ENCODE measurements at regions not wholly inside any gene's neighbourhood (a gene's known extent, or its start where the extent isn't known, plus 50 kb on each side); places are given as distances from the start of the nearest gene placed in this dataset.
"Not testable (repeated sequence)": the region's sequence is repeated elsewhere in the genome, so short reads cannot be mapped to it uniquely, and the experiment has no call there.

DNA sequence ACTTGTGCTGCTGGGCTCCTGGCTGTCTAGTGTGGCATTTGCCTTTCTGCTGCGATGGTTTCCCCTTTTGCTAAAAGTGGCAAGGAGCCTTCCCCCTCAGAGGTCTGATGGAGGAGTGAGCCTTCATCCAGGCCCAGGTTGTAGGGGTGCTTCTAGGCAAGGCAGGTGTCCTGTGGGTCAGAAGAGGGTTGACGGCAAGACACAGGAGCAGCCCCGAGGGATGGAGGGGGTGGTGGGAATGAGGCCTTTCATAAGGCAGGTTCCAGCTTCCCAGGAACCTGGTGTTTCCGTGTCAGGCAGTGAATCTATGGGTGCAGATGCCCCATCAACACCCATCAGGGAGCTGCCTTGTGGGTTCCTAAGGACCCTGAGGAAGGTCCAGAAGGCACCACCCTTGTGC lies 63.0 kb upstream of the TAMM41 start:
- TF ChIP-seq, protein P1, sequence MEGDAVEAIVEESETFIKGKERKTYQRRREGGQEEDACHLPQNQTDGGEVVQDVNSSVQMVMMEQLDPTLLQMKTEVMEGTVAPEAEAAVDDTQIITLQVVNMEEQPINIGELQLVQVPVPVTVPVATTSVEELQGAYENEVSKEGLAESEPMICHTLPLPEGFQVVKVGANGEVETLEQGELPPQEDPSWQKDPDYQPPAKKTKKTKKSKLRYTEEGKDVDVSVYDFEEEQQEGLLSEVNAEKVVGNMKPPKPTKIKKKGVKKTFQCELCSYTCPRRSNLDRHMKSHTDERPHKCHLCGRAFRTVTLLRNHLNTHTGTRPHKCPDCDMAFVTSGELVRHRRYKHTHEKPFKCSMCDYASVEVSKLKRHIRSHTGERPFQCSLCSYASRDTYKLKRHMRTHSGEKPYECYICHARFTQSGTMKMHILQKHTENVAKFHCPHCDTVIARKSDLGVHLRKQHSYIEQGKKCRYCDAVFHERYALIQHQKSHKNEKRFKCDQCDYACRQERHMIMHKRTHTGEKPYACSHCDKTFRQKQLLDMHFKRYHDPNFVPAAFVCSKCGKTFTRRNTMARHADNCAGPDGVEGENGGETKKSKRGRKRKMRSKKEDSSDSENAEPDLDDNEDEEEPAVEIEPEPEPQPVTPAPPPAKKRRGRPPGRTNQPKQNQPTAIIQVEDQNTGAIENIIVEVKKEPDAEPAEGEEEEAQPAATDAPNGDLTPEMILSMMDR (IDR thresholded peaks at IDR 0.05): no peak
- TF ChIP-seq POLR2A (IDR thresholded peaks at IDR 0.05): no peak
- intact Hi-C loops (cut with DNase I; ENCODE audit: low total_unique reads): no loop called here
- peak in 1 of 2 donors; percentile 82 for DNase-seq (ENCODE audit: low spot score in 2 of 2)
- H3K4me3 ChIP-seq (ENCODE audit: low read depth, poor library complexity, severe bottlenecking): no peak overlapping the region
- 74 to 88% methylated on average over 4 of the region's 4 CpGs for WGBS, 2 donors

DNA sequence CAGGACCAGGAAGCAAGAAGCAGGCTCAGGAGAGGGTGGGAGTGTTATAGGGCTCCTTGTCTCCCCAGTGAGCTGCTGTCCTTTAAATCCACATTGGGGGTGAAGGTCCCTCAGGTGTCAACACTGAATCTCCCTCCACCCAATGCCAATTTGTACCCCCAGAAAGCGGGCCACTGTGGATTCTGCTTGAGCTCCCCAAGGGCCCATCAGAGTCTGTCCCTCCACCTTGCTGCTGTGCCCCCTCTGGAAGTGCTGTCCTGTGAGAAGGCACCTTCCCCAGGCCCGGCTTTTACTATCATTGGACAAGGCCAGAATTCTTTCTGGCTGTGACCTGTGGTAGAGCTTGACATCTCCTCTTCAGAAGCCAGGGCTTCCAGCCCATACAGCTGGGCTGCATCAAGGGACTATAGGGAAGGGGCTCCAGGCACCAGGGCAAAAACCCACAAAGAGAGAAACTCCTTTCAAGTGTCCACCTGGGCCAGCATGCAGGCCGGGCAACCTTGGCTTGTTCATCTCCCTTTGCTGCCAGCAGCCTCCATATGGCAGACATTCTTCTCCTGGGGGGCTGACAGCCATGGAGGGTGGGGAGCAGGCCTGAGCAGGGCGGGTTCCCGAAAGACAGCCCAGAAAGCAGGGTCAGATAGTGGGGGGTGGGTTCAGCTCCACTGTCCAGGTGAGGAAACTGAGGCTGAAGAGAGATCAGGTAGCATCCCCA lies 63.7 kb upstream of the TAMM41 start:
- DNase-seq (ENCODE audit: low spot score in 2 of 2): peak in 1 of 2 donors; percentile 71
- H3K4me3 ChIP-seq (ENCODE audit: low read depth, poor library complexity, severe bottlenecking); intact Hi-C loops (cut with DNase I; ENCODE audit: low total_unique reads): not testable (repeated sequence)
- WGBS, 2 donors: 74 to 79% methylated on average over 5 of the region's 5 CpGs

DNA sequence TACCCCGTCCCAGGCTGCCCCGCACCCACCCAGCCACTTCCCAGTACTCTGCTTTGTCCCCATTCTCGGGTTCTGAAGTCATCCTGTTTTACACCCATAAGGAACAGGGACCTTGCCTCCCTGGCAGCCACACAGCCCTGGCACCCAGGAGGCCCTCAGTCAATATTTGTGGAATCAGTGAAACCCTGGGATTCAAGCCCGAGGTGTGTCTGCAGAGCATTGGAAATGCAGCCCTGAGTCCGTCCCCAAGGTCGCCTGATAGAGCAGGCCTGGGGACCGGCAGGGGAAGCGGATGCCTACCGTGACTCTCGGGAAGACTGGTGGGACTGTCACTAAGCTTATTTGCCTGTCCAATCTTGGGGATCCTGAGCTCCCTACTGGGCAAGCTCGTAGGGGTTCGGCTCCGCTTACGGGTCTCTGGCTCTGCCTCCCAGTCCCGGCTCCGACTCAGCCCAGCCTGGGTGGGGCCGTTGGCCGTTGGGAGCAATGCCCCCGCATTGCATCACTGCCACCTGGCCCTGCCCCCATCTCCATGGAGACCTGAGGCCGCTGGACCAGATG lies 64.4 kb upstream of the TAMM41 start:
- no peak for TF ChIP-seq POLR2A (IDR thresholded peaks at IDR 0.05)
- TF ChIP-seq, protein P1 (IDR thresholded peaks at IDR 0.05): no peak
- 57 to 81% methylated on average over 5 to 12 of the region's 20 CpGs for WGBS, 2 donors
- no peak overlapping the region for H3K4me3 ChIP-seq (ENCODE audit: low read depth, poor library complexity, severe bottlenecking)
- intact Hi-C loops (cut with DNase I; ENCODE audit: low total_unique reads): no loop called here
- DNase-seq (ENCODE audit: low spot score in 2 of 2): peak in 1 of 2 donors; percentile 58

DNA sequence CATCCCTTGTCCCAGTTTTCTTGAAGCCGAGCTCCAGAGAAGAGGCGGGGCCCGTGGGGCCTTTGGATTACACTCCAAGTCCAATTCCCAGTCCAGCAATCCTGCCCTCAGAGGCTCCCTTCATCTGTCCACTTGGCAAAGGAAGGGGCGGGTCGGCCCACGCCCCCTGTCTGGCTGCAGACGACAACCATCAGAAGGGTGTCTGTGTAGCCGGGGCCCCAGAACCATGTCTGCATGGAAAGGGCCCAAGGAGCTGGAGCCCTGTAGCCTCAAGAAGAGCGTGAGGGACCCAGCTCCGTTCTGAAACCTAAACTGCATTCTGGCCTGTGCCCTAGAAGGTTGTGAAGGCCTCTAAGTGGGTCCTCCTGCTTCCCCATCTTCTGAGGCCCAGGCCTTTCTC lies 65.2 kb upstream of the TAMM41 start:
- intact Hi-C loops (cut with DNase I; ENCODE audit: low total_unique reads); H3K4me3 ChIP-seq (ENCODE audit: low read depth, poor library complexity, severe bottlenecking): not testable (repeated sequence)
- 75 to 79% methylated on average over 10 of the region's 10 CpGs for WGBS, 2 donors
- DNase-seq (ENCODE audit: low spot score in 2 of 2): peak in 1 of 2 donors; percentile 61

DNA sequence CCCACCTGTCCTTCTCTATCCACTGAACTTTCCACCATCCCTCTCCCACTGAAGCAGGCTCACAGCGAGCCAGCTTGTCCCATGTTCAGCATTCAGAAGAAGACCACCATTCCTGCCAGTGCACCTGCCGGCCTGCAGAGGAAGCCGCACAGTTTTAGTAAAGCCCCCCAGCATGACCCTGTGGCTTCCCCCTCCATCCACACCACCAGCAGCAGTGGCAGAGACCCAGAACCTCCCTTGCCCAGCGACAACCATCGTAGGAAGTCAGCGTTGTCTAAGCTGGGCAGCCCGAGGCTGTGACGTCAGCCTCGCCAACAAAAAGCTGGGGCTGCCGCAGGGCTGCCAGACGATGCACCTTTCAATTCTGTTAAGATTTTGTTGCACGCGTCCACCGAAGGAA lies 66.6 kb upstream of the TAMM41 start:
- WGBS, 2 donors: 89 to 91% methylated on average over 14 of the region's 14 CpGs
- intact Hi-C loops (cut with DNase I; ENCODE audit: low total_unique reads): no loop called here
- DNase-seq (ENCODE audit: low spot score in 2 of 2): peak in 1 of 2 donors; percentile 71

DNA sequence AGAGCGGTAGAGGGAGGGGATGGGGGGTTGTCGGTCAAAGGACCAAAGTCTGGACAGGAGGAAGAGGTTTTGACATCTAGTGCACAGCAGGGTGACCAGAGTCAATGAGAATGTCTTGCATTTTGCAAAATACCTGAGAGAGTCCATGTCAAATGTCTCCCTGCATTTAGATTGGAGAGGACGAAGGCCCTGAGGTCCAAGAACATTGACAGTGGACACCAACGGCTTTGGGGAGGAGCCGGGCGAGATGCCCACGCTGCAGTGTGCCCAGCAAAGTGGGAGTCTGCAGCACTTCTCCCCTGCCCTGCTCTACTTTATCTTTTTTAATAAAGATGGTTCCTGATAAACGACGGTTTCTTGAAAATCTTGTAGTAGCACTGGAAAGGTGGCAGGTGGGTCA lies 67.4 kb upstream of the TAMM41 start:
- intact Hi-C loops (cut with DNase I; ENCODE audit: low total_unique reads): no loop called here
- DNase-seq (ENCODE audit: low spot score in 2 of 2): peak in 1 of 2 donors; percentile 62
- WGBS, 2 donors: 78 to 81% methylated on average over 9 of the region's 9 CpGs
- TF ChIP-seq, protein P1 (IDR thresholded peaks at IDR 0.05): no peak
- TF ChIP-seq POLR2A (IDR thresholded peaks at IDR 0.05): no peak
- H3K4me3 ChIP-seq (ENCODE audit: low read depth, poor library complexity, severe bottlenecking): no peak overlapping the region

More for the DNA sequence above, 66.6 kb upstream of the TAMM41 start:
- TF ChIP-seq, protein P1 (IDR thresholded peaks at IDR 0.05): no peak
- TF ChIP-seq POLR2A (IDR thresholded peaks at IDR 0.05): no peak
- no peak overlapping the region for H3K4me3 ChIP-seq (ENCODE audit: low read depth, poor library complexity, severe bottlenecking)

DNA sequence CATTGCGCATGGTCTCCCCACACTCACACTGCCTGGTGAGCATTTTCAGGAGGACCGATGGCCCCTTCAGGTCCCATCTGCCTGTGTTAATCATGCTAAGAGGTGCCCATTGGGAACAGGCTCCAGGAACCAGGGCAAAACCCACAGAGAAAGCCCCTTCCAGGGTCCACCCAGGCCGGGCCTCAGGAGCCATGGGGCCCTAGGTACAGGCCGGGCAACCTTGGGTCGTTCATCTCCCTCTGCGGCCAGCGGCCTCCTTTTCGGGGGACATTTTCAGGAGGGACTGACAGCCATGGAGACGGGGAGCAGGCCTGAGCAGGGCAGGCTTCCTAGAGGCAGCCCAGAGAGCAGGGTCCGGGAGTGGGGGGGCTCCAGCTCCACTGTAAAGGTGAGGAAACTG lies 68.0 kb upstream of the TAMM41 start:
- TF ChIP-seq, protein P1 (IDR thresholded peaks at IDR 0.05): no peak
- no peak for TF ChIP-seq POLR2A (IDR thresholded peaks at IDR 0.05)
- intact Hi-C loops (cut with DNase I; ENCODE audit: low total_unique reads): no loop called here
- 89 to 95% methylated on average over 7 to 10 of the region's 10 CpGs for WGBS, 2 donors
- no peak overlapping the region for H3K4me3 ChIP-seq (ENCODE audit: low read depth, poor library complexity, severe bottlenecking)
- peak in 1 of 2 donors; percentile 81 for DNase-seq (ENCODE audit: low spot score in 2 of 2)
